ENCODE measurements at regions not wholly inside any gene's neighbourhood (a gene's known extent, or its start where the extent isn't known, plus 50 kb on each side); places are given as distances from the start of the nearest gene placed in this dataset.

- no peak overlapping the region for H4K91ac ChIP-seq (ENCODE audit: low read depth, low read length)
- H2BK12ac ChIP-seq (ENCODE audit: low read length), result no peak overlapping the region
- H3K4me2 ChIP-seq (ENCODE audit: low read length), result no peak overlapping the region
- H3K79me2 ChIP-seq (ENCODE audit: control insufficient read depth, insufficient read depth, low read length, poor library complexity), result no peaks in the 10 kb centered on the region
- H3K27ac ChIP-seq (ENCODE audit: low read depth, low read length), result no peak overlapping the region
- H3K36me3 ChIP-seq (ENCODE audit: control insufficient read depth in 1 of 2, insufficient read depth in 2 of 2, low read length in 2 of 2), result no peaks in the 10 kb centered on the region
- H3K9me3 ChIP-seq (ENCODE audit: insufficient read depth, low read depth, low read length), result no peaks in the 10 kb centered on the region
- no peak overlapping the region for H3K18ac ChIP-seq (ENCODE audit: low read length)
- H2BK120ac ChIP-seq (ENCODE audit: insufficient read depth, low read length, poor library complexity), result no peak overlapping the region
- no peaks in the 10 kb centered on the region for H3K27me3 ChIP-seq (ENCODE audit: insufficient read depth, low read length)
- H3K4me3 ChIP-seq (ENCODE audit: low read depth, low read length), result no peak overlapping the region
- no peak overlapping the region for H2AK5ac ChIP-seq (ENCODE audit: low read length)
- no peak overlapping the region for H4K12ac ChIP-seq (ENCODE audit: low read depth, low read length)
- H2BK5ac ChIP-seq (ENCODE audit: low read depth, low read length, poor library complexity), result no peak overlapping the region
- no peaks in the 10 kb centered on the region for H3K4me1 ChIP-seq (ENCODE audit: control insufficient read depth in 1 of 2, insufficient read depth in 2 of 2, low read length in 2 of 2)
- WGBS (ENCODE audit: extremely low coverage, insufficient coverage, insufficient read length), result no CpG with 5 or more reads among the region's 2 CpGs
- no peak overlapping the region for H4K8ac ChIP-seq (ENCODE audit: low read depth, low read length)
- no peak overlapping the region for H3K23ac ChIP-seq (ENCODE audit: low read length)
- DNase-seq, result no peak
- no peak overlapping the region for H3K4ac ChIP-seq (ENCODE audit: low read depth, low read length)
- no peak overlapping the region for H3K14ac ChIP-seq (ENCODE audit: low read length)
- H3K9ac ChIP-seq (ENCODE audit: low read length), result no peak overlapping the region
- no peak overlapping the region for H2AFZ ChIP-seq (ENCODE audit: insufficient read depth, low read length, poor library complexity)
- no peaks in the 10 kb centered on the region for H3K79me1 ChIP-seq (ENCODE audit: low read length)
Observed at GRCh38 chr1:83573776-83574175, 425.2 kb downstream of the TTLL7 start.

GRCh38 chr1:83571536-83571935 lies 427.4 kb downstream of the TTLL7 start:
- H3K4me1 ChIP-seq (ENCODE audit: control insufficient read depth in 1 of 2, insufficient read depth in 2 of 2, low read length in 2 of 2), result no peaks in the 10 kb centered on the region
- H2BK5ac ChIP-seq (ENCODE audit: low read depth, low read length, poor library complexity), result no peak overlapping the region
- H2BK120ac ChIP-seq (ENCODE audit: insufficient read depth, low read length, poor library complexity), result no peak overlapping the region
- H3K9me3 ChIP-seq (ENCODE audit: insufficient read depth, low read depth, low read length), result no peaks in the 10 kb centered on the region
- H3K4me3 ChIP-seq (ENCODE audit: low read depth, low read length), result no peak overlapping the region
- H4K8ac ChIP-seq (ENCODE audit: low read depth, low read length), result no peak overlapping the region
- H3K18ac ChIP-seq (ENCODE audit: low read length), result no peak overlapping the region
- H2AK5ac ChIP-seq (ENCODE audit: low read length), result no peak overlapping the region
- no peak overlapping the region for H3K27ac ChIP-seq (ENCODE audit: low read depth, low read length)
- no CpG with 5 or more reads among the region's 3 CpGs for WGBS (ENCODE audit: extremely low coverage, insufficient coverage, insufficient read length)
- H3K36me3 ChIP-seq (ENCODE audit: control insufficient read depth in 1 of 2, insufficient read depth in 2 of 2, low read length in 2 of 2), result no peaks in the 10 kb centered on the region
- H3K23ac ChIP-seq (ENCODE audit: low read length), result no peak overlapping the region
- H3K9ac ChIP-seq (ENCODE audit: low read length), result no peak overlapping the region
- H2BK12ac ChIP-seq (ENCODE audit: low read length), result no peak overlapping the region
- H3K79me1 ChIP-seq (ENCODE audit: low read length), result no peaks in the 10 kb centered on the region
- no peak for DNase-seq
- H4K12ac ChIP-seq (ENCODE audit: low read depth, low read length), result no peak overlapping the region
- H3K27me3 ChIP-seq (ENCODE audit: insufficient read depth, low read length), result no peaks in the 10 kb centered on the region
- no peak overlapping the region for H3K4ac ChIP-seq (ENCODE audit: low read depth, low read length)
- no peak overlapping the region for H2AFZ ChIP-seq (ENCODE audit: insufficient read depth, low read length, poor library complexity)
- H3K14ac ChIP-seq (ENCODE audit: low read length), result no peak overlapping the region
- H3K4me2 ChIP-seq (ENCODE audit: low read length), result no peak overlapping the region
- H3K79me2 ChIP-seq (ENCODE audit: control insufficient read depth, insufficient read depth, low read length, poor library complexity), result no peaks in the 10 kb centered on the region
- no peak overlapping the region for H4K91ac ChIP-seq (ENCODE audit: low read depth, low read length)

- DNase-seq, result no peak
- Histone ChIP-seq H3K4ac (ENCODE audit: low read depth, low read length) (no peak overlapping the region), H3K9me3 (ENCODE audit: insufficient read depth, low read depth, low read length) (peaks cover 4% of the 10 kb centered on the region), H3K23ac (ENCODE audit: low read length) (no peak overlapping the region), H3K4me3 (ENCODE audit: low read depth, low read length) (no peak overlapping the region), H4K12ac (ENCODE audit: low read depth, low read length) (no peak overlapping the region), H3K18ac (ENCODE audit: low read length) (no peak overlapping the region), H3K79me1 (ENCODE audit: low read length) (no peaks in the 10 kb centered on the region), H2AK5ac (ENCODE audit: low read length) (no peak overlapping the region), H3K4me2 (ENCODE audit: low read length) (no peak overlapping the region), H2BK120ac (ENCODE audit: insufficient read depth, low read length, poor library complexity) (no peak overlapping the region), H3K27me3 (ENCODE audit: insufficient read depth, low read length) (no peaks in the 10 kb centered on the region), H3K27ac (ENCODE audit: low read depth, low read length) (no peak overlapping the region), H2BK5ac (ENCODE audit: low read depth, low read length, poor library complexity) (no peak overlapping the region), H3K79me2 (ENCODE audit: control insufficient read depth, insufficient read depth, low read length, poor library complexity) (no peaks in the 10 kb centered on the region), H4K91ac (ENCODE audit: low read depth, low read length) (no peak overlapping the region), H2BK12ac (ENCODE audit: low read length) (no peak overlapping the region), H4K8ac (ENCODE audit: low read depth, low read length) (no peak overlapping the region), H2AFZ (ENCODE audit: insufficient read depth, low read length, poor library complexity) (no peak overlapping the region), H3K9ac (ENCODE audit: low read length) (no peak overlapping the region), H3K4me1 (ENCODE audit: control insufficient read depth in 1 of 2, insufficient read depth in 2 of 2, low read length in 2 of 2) (peaks cover 0 to 2% of the 10 kb centered on the region in 2 experiments), H3K14ac (ENCODE audit: low read length) (no peak overlapping the region), H3K36me3 (ENCODE audit: control insufficient read depth in 1 of 2, insufficient read depth in 2 of 2, low read length in 2 of 2) (no peaks in the 10 kb centered on the region)
- WGBS (ENCODE audit: extremely low coverage, insufficient coverage, insufficient read length), result no CpG with 5 or more reads among the region's 2 CpGs
Observed at GRCh38 chr1:83561346-83561745, 437.6 kb downstream of the TTLL7 start.

- WGBS (ENCODE audit: extremely low coverage, insufficient coverage, insufficient read length), result no CpG with 5 or more reads among the region's 7 CpGs
- H2BK5ac ChIP-seq (ENCODE audit: low read depth, low read length, poor library complexity), result no peak overlapping the region
Observed at GRCh38 chr1:83559129-83559840, 439.6 kb downstream of the TTLL7 start.

More at GRCh38 chr1:83559129-83559840, 439.6 kb downstream of the TTLL7 start:
- H3K14ac ChIP-seq (ENCODE audit: low read length), result no peak overlapping the region
- no peak overlapping the region for H4K91ac ChIP-seq (ENCODE audit: low read depth, low read length)
- no peak overlapping the region for H2BK12ac ChIP-seq (ENCODE audit: low read length)
- no peak overlapping the region for H3K9ac ChIP-seq (ENCODE audit: low read length)
- no peak for DNase-seq
- H3K4ac ChIP-seq (ENCODE audit: low read depth, low read length), result no peak overlapping the region
- no peaks in the 10 kb centered on the region for H3K36me3 ChIP-seq (ENCODE audit: control insufficient read depth in 1 of 2, insufficient read depth in 2 of 2, low read length in 2 of 2)
- no peaks in the 10 kb centered on the region for H3K79me1 ChIP-seq (ENCODE audit: low read length)
- H3K79me2 ChIP-seq (ENCODE audit: control insufficient read depth, insufficient read depth, low read length, poor library complexity), result no peaks in the 10 kb centered on the region
- H3K4me2 ChIP-seq (ENCODE audit: low read length), result no peak overlapping the region
- H2AFZ ChIP-seq (ENCODE audit: insufficient read depth, low read length, poor library complexity), result no peak overlapping the region
- peaks cover 0 to 7% of the 10 kb centered on the region in 2 experiments for H3K4me1 ChIP-seq (ENCODE audit: control insufficient read depth in 1 of 2, insufficient read depth in 2 of 2, low read length in 2 of 2)
- H4K8ac ChIP-seq (ENCODE audit: low read depth, low read length), result no peak overlapping the region
- no peaks in the 10 kb centered on the region for H3K27me3 ChIP-seq (ENCODE audit: insufficient read depth, low read length)
- H2BK120ac ChIP-seq (ENCODE audit: insufficient read depth, low read length, poor library complexity), result no peak overlapping the region
- no peak overlapping the region for H4K12ac ChIP-seq (ENCODE audit: low read depth, low read length)
- no peak overlapping the region for H3K27ac ChIP-seq (ENCODE audit: low read depth, low read length)
- H2AK5ac ChIP-seq (ENCODE audit: low read length), result no peak overlapping the region
- H3K23ac ChIP-seq (ENCODE audit: low read length), result no peak overlapping the region
- H3K9me3 ChIP-seq (ENCODE audit: insufficient read depth, low read depth, low read length), result peaks cover 4% of the 10 kb centered on the region
- H3K18ac ChIP-seq (ENCODE audit: low read length), result no peak overlapping the region
- H3K4me3 ChIP-seq (ENCODE audit: low read depth, low read length), result no peak overlapping the region
